Breast epithelium (tissue), 3 donors: ENCODE measurements at regions not wholly inside any gene's neighbourhood (a gene's known extent, or its start where the extent isn't known, plus 50 kb on each side); places are given as distances from the start of the nearest gene placed in this dataset.

ENCODE experiments used
- POLR2A ChIP-seq: fragments of 450-650 bp; IDR thresholded peaks from one replicate; pipeline ENCODE4 v1.6.1; 2016; ENCODE audit warnings: antibody characterized with exemption, mild to moderate bottlenecking, moderate library complexity
- POLR2AphosphoS5 ChIP-seq, 3 donors: sonication (generic); formaldehyde crosslinking; IDR thresholded peaks; one replicate each; pipeline ENCODE4 v1.6.1; 2017; ENCODE audit warnings: antibody characterized with exemption in 3 of 3
- TF ChIP-seq, protein P1 (sequence below), 3 donors: fragments of 450-650 bp; IDR thresholded peaks; one replicate each; pipeline ENCODE4 v1.5.1; 2016 to 2017; ENCODE audit warnings: antibody characterized with exemption in 3 of 3, mild to moderate bottlenecking in 3 of 3, moderate library complexity in 3 of 3

DNA sequence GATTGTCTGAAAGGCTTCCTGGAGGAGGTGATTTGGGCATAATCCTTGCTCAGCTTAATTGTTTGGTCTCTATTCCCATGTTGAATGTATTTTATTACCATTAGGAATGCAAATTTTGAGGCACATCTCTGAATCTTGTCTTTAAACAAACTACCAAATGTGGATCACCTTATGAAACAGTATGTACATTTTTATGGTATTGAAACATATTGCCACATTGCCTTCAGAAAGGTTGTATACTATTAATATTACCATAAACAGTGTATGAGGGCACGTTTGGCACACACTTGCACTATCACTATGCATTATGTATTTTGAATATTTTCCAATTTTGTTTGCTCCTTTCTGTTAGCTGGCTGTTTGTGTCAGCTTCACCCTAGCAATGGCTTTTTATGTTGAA, 60.0 kb upstream of the ALB start:
- TF ChIP-seq POLR2A (no peak), POLR2AphosphoS5 (IDR thresholded peaks at IDR 0.05) (no peak)
- TF ChIP-seq, protein P1, sequence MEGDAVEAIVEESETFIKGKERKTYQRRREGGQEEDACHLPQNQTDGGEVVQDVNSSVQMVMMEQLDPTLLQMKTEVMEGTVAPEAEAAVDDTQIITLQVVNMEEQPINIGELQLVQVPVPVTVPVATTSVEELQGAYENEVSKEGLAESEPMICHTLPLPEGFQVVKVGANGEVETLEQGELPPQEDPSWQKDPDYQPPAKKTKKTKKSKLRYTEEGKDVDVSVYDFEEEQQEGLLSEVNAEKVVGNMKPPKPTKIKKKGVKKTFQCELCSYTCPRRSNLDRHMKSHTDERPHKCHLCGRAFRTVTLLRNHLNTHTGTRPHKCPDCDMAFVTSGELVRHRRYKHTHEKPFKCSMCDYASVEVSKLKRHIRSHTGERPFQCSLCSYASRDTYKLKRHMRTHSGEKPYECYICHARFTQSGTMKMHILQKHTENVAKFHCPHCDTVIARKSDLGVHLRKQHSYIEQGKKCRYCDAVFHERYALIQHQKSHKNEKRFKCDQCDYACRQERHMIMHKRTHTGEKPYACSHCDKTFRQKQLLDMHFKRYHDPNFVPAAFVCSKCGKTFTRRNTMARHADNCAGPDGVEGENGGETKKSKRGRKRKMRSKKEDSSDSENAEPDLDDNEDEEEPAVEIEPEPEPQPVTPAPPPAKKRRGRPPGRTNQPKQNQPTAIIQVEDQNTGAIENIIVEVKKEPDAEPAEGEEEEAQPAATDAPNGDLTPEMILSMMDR (IDR thresholded peaks at IDR 0.05), result no peak
